ENCODE measurements at regions not wholly inside any gene's neighbourhood (a gene's known extent, or its start where the extent isn't known, plus 50 kb on each side); places are given as distances from the start of the nearest gene placed in this dataset.

- no peak for DNase-seq
Measured at GRCh38 chr2:187129868-187130267, 280.9 kb upstream of the ZSWIM2 start.

- no peak for DNase-seq
Measured at GRCh38 chr2:187129306-187129705, 280.3 kb upstream of the ZSWIM2 start.

GRCh38 chr2:187126247-187127005 lies 277.5 kb upstream of the ZSWIM2 start:
- DNase-seq, result no peak

- DNase-seq, result no peak
Measured at GRCh38 chr2:187125318-187125717, 276.3 kb upstream of the ZSWIM2 start.

GRCh38 chr2:187124529-187124928 lies 275.6 kb upstream of the ZSWIM2 start:
- no peak for DNase-seq

GRCh38 chr2:187118331-187119099 lies 269.5 kb upstream of the ZSWIM2 start:
- no peak for DNase-seq

GRCh38 chr2:187117483-187117882 lies 268.5 kb upstream of the ZSWIM2 start:
- DNase-seq, result no peak

- DNase-seq, result no peak
Measured at GRCh38 chr2:187115627-187116026, 266.7 kb upstream of the ZSWIM2 start.

- DNase-seq, result no peak
Measured at GRCh38 chr2:187107001-187107400, 258.0 kb upstream of the ZSWIM2 start.

GRCh38 chr2:187105218-187105617 lies 256.2 kb upstream of the ZSWIM2 start:
- DNase-seq, result no peak

GRCh38 chr2:187102381-187102780 lies 253.4 kb upstream of the ZSWIM2 start:
- no peak for DNase-seq

- DNase-seq, result no peak
Measured at GRCh38 chr2:187098154-187098553, 249.2 kb upstream of the ZSWIM2 start.

GRCh38 chr2:187093771-187094412 lies 244.9 kb upstream of the ZSWIM2 start:
- no peak for DNase-seq

- no peak for DNase-seq
Measured at GRCh38 chr2:187091664-187092063, 242.7 kb upstream of the ZSWIM2 start.

GRCh38 chr2:187084524-187084923 lies 235.6 kb upstream of the ZSWIM2 start:
- DNase-seq, result no peak

- no peak for DNase-seq
Measured at GRCh38 chr2:187081461-187081860, 232.5 kb upstream of the ZSWIM2 start.

- no peak for DNase-seq
Measured at GRCh38 chr2:187079901-187080300, 230.9 kb upstream of the ZSWIM2 start.

- no peak for DNase-seq
Measured at GRCh38 chr2:187078297-187078696, 229.3 kb upstream of the ZSWIM2 start.

- DNase-seq, result no peak
Measured at GRCh38 chr2:187075671-187076070, 226.7 kb upstream of the ZSWIM2 start.

GRCh38 chr2:187075199-187075635 lies 226.2 kb upstream of the ZSWIM2 start:
- no peak for DNase-seq

GRCh38 chr2:187058198-187058597 lies 209.2 kb upstream of the ZSWIM2 start:
- no peak for DNase-seq

- DNase-seq, result no peak
Measured at GRCh38 chr2:187057466-187057865, 208.5 kb upstream of the ZSWIM2 start.

- DNase-seq, result no peak
Measured at GRCh38 chr2:187056416-187057334, 207.7 kb upstream of the ZSWIM2 start.
